Mesendoderm (in vitro differentiated cells): ENCODE measurements at regions not wholly inside any gene's neighbourhood (a gene's known extent, or its start where the extent isn't known, plus 50 kb on each side); places are given as distances from the start of the nearest gene placed in this dataset.
"Not testable (repeated sequence)": the region's sequence is repeated elsewhere in the genome, so short reads cannot be mapped to it uniquely, and the experiment has no call there.

Source experiments
- DNase-seq: peaks from one replicate; pipeline ENCODE4 v3.0.0; 2013
- H2AK5ac ChIP-seq: 2 replicates; pipeline ENCODE4 v1.6.1; 2013; ENCODE audit warnings: low read length, inconsistent platforms
- H2BK120ac ChIP-seq: 2 replicates; pipeline ENCODE4 v1.6.1; 2013; ENCODE audit warnings: low read depth, mild to moderate bottlenecking, low read length, moderate library complexity, mixed read lengths
- H2BK15ac ChIP-seq: replicated peaks from 2 replicates; pipeline ENCODE4 v1.6.1; 2013; ENCODE audit warnings: low read depth, mild to moderate bottlenecking, moderate library complexity
- H2BK5ac ChIP-seq: 2 replicates; pipeline ENCODE4 v1.6.1; 2013; ENCODE audit warnings: low read length, inconsistent platforms
- H3K18ac ChIP-seq: 2 replicates; pipeline ENCODE4 v1.6.1; 2013; ENCODE audit warnings: mild to moderate bottlenecking, low read length, mixed read lengths
- H3K23ac ChIP-seq: one replicate; pipeline ENCODE4 v1.6.1; 2013; ENCODE audit warnings: low read length
- H3K27ac ChIP-seq: 2 replicates; pipeline ENCODE4 v1.5.1; 2013; ENCODE audit warnings: low read depth, mild to moderate bottlenecking, inconsistent platforms, low read length, moderate library complexity
- H3K27me3 ChIP-seq: 2 replicates; pipeline ENCODE4 v1.6.1; 2013; ENCODE audit warnings: low read length, control low read depth, mild to moderate bottlenecking, inconsistent platforms; ENCODE audit not compliant: insufficient read depth, poor library complexity
- H3K36me3 ChIP-seq: 2 replicates; pipeline ENCODE4 v1.6.1; 2013; ENCODE audit warnings: low read length, inconsistent platforms; ENCODE audit not compliant: control insufficient read depth, insufficient read depth
- H3K4ac ChIP-seq: one replicate; pipeline ENCODE4 v1.6.1; 2013; ENCODE audit warnings: low read depth, mild to moderate bottlenecking, low read length, moderate library complexity
- H3K4me1 ChIP-seq: 2 replicates; pipeline ENCODE4 v1.6.1; 2013; ENCODE audit warnings: low read depth, low read length, inconsistent platforms; ENCODE audit not compliant: control insufficient read depth
- H3K4me2 ChIP-seq: 2 replicates; pipeline ENCODE4 v1.6.1; 2013; ENCODE audit warnings: low read length
- H3K4me3 ChIP-seq: 2 replicates; pipeline ENCODE4 v1.5.1; 2013; ENCODE audit warnings: mild to moderate bottlenecking, low read length
- H3K56ac ChIP-seq: one replicate; pipeline ENCODE4 v1.6.1; 2013; ENCODE audit warnings: low read length
- H3K79me1 ChIP-seq: 2 replicates; pipeline ENCODE4 v1.6.1; 2013; ENCODE audit warnings: low read length, inconsistent platforms
- H3K79me2 ChIP-seq: 2 replicates; pipeline ENCODE4 v1.6.1; 2013; ENCODE audit warnings: mild to moderate bottlenecking, low read length; ENCODE audit not compliant: control insufficient read depth, insufficient read depth
- H3K9ac ChIP-seq: 2 replicates; pipeline ENCODE4 v1.6.1; 2013; ENCODE audit warnings: low read length, inconsistent platforms
- H4K5ac ChIP-seq: one replicate; pipeline ENCODE4 v1.6.1; 2013; ENCODE audit warnings: low read length
- H4K8ac ChIP-seq: one replicate; pipeline ENCODE4 v1.6.1; 2013; ENCODE audit warnings: low read depth, mild to moderate bottlenecking, control low read depth, low read length, moderate library complexity
- WGBS: extraction: QIAGEN DNeasy Blood & Tissue Kit; methylation state at CpG from one replicate; pipeline ENCODE4 v1.1.7; 2013; ENCODE audit warnings: low lambda C conversion rate, missing lambda C conversion rate; ENCODE audit not compliant: insufficient coverage; ENCODE audit errors: extremely low coverage; 5-methylcytosine and 5-hydroxymethylcytosine counted together

DNA sequence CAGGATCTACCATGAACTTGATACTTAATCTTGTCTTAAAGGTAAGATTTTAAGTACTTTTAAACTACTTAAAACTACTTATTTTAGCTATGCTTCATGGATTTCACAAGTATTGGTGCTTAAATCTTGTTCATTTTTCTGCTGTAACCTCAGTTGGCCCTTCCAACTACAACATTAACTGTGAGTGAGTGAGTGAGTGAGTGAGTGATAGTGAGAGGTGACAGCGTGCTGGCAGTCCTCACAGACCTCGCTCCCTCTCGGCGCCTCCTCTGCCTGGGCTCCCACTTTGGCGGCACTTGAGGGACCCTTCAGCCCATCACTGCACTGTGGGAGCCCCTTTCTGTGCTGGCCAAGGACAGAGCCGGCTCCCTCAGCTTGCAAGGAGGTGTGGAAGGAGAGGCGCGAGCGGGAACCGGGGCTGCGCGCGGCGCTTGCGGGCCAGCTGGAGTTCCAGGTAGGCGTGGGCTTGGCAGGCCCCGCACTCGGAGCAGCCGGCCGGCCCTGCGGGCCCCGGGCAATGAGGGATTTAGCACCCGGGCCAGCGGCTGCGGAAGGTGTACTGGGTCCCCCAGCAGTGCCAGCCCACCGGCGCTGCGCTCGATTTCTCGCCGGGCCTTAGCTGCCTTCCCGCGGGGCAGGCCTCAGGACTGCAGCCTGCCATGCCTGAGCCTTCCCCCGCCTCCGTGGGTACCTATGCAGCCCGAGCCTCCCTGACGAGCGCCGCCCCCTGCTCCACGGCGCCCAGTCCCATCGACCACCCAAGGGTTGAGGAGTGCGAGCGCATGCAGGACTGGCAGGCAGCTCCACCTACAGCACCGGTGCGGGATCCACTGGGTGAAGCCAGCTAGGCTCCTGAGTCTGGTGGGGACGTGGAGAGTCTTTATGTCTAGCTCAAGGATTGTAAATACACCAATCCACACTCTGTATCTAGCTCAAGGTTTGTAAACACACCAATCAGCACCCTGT is 1558.6 kb upstream of the SEL1L start:
- no CpG with 5 or more reads among the region's 47 CpGs for WGBS
- not testable (repeated sequence) for H3K23ac ChIP-seq, H3K18ac ChIP-seq, H3K9ac ChIP-seq, H3K4ac ChIP-seq, H3K56ac ChIP-seq, H3K79me2 ChIP-seq, H3K4me3 ChIP-seq, H2BK5ac ChIP-seq, H4K8ac ChIP-seq, H2BK120ac ChIP-seq, H3K36me3 ChIP-seq, H3K79me1 ChIP-seq, H2BK15ac ChIP-seq, H3K27ac ChIP-seq, H3K27me3 ChIP-seq, H4K5ac ChIP-seq, H3K4me1 ChIP-seq, DNase-seq, H2AK5ac ChIP-seq, H3K4me2 ChIP-seq

GRCh38 chr14:83096092-83096491 is 1562.4 kb upstream of the SEL1L start:
- Histone ChIP-seq H3K79me2 (no peaks in the 10 kb centered on the region), H3K4me1 (no peaks in the 10 kb centered on the region)

DNA sequence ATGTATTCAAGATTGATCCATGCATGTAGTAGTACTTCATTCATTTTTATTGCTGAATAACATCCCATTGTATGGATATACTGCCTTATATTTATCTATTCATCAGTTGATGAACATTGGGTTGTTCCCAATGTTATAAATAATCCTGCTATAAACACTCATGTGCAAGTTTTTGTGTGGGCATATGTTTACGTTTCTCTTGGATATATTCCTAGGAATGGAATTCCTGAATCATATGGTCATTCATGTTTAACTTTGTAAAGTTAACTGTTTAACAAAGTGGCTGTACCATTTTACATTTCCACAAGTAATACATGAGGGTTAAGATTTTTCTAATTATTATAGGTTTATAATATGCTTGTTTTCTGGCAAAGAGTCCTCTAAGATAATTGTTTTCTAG is 1568.2 kb upstream of the SEL1L start:
- no peak for DNase-seq

More at GRCh38 chr14:83096092-83096491, 1562.4 kb upstream of the SEL1L start:
- Histone ChIP-seq H3K27me3 (no peaks in the 10 kb centered on the region), H3K79me1 (no peaks in the 10 kb centered on the region), H3K4me3 (no peak overlapping the region), H3K23ac (no peak overlapping the region), H4K5ac (no peak overlapping the region), H2BK120ac (no peak overlapping the region), H4K8ac (no peak overlapping the region), H3K4me2 (no peak overlapping the region), H3K36me3 (no peaks in the 10 kb centered on the region), H3K27ac (no peak overlapping the region), H2BK5ac (no peak overlapping the region), H2AK5ac (no peak overlapping the region), H3K4ac (no peak overlapping the region), H3K18ac (no peak overlapping the region), H2BK15ac (no peak overlapping the region), H3K56ac (no peak overlapping the region), H3K9ac (no peak overlapping the region)
- no CpG with 5 or more reads among the region's 1 CpG for WGBS
- no peak for DNase-seq

DNA sequence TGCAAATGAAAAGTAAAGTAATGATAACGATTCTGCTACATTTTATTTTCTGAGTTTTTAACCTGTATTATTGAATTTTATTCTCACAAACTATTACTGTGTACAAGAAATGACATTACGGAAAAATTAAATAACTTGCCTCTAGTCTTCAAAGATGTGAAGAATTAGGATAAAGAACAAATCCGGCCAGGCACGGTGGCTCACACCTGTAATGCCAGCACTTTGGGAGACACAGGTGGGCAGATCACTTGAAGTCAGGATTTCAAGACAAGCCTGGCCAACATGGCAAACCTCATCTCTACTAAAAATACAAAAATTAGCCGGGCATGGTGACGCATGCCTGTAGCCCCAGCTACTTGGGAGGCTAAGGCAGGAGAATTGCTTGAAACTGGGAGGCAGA is 1584.4 kb upstream of the SEL1L start:
- no peak overlapping the region for H2BK5ac ChIP-seq
- no peaks in the 10 kb centered on the region for H3K4me1 ChIP-seq
- H3K79me2 ChIP-seq = no peaks in the 10 kb centered on the region
- H3K23ac ChIP-seq = no peak overlapping the region
- H3K9ac ChIP-seq = no peak overlapping the region
- no peak overlapping the region for H4K8ac ChIP-seq
- no peak overlapping the region for H3K4me2 ChIP-seq
- H3K27me3 ChIP-seq = no peaks in the 10 kb centered on the region
- no peak overlapping the region for H2AK5ac ChIP-seq
- H3K18ac ChIP-seq = no peak overlapping the region
- no peak for DNase-seq
- no CpG with 5 or more reads among the region's 6 CpGs for WGBS
- no peaks in the 10 kb centered on the region for H3K79me1 ChIP-seq
- H3K56ac ChIP-seq = no peak overlapping the region
- no peak overlapping the region for H3K4me3 ChIP-seq
- no peak overlapping the region for H4K5ac ChIP-seq
- no peak overlapping the region for H2BK120ac ChIP-seq
- no peak overlapping the region for H2BK15ac ChIP-seq
- H3K4ac ChIP-seq = no peak overlapping the region
- H3K36me3 ChIP-seq = no peaks in the 10 kb centered on the region
- no peak overlapping the region for H3K27ac ChIP-seq

More for the DNA sequence above, 1568.2 kb upstream of the SEL1L start:
- Histone ChIP-seq H2BK120ac (no peak overlapping the region), H3K4me1 (no peaks in the 10 kb centered on the region), H3K79me2 (no peaks in the 10 kb centered on the region), H3K18ac (no peak overlapping the region), H4K8ac (no peak overlapping the region), H3K79me1 (no peaks in the 10 kb centered on the region), H4K5ac (no peak overlapping the region), H3K27ac (no peak overlapping the region), H3K23ac (no peak overlapping the region), H3K56ac (no peak overlapping the region), H3K9ac (no peak overlapping the region), H2BK15ac (no peak overlapping the region), H2BK5ac (no peak overlapping the region), H3K4ac (no peak overlapping the region), H3K4me2 (no peak overlapping the region), H3K27me3 (no peaks in the 10 kb centered on the region), H2AK5ac (no peak overlapping the region), H3K4me3 (no peak overlapping the region), H3K36me3 (no peaks in the 10 kb centered on the region)
- WGBS = no CpG with 5 or more reads among the region's 1 CpG

DNA sequence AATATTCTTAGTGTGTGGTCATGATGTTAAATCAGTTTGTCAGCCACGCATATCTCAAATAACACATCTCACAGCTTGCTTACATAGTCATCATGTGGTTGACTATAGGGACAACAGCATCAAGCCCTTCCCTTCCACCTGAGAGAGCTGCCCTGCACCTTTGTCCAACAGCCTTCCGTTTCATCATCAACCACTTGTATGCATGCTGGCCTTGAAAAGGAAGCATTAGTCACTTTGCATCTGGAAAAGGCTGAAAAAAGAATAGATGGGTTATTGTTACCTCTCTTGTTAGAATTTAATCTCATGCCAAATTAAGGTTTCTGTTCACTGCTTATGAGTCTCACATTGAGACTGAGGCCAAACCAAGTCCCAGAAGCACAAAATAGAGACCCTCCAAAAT is 1586.5 kb upstream of the SEL1L start:
- no peak overlapping the region for H3K4me2 ChIP-seq
- no peak overlapping the region for H3K56ac ChIP-seq
- no peak overlapping the region for H3K4me3 ChIP-seq
- H3K79me1 ChIP-seq = no peaks in the 10 kb centered on the region
- no peak overlapping the region for H2BK15ac ChIP-seq
- no peak for DNase-seq
- no peaks in the 10 kb centered on the region for H3K36me3 ChIP-seq
- no peak overlapping the region for H3K18ac ChIP-seq
- H4K8ac ChIP-seq = no peak overlapping the region
- H3K27me3 ChIP-seq = no peaks in the 10 kb centered on the region
- H2AK5ac ChIP-seq = no peak overlapping the region
- no CpG with 5 or more reads among the region's 2 CpGs for WGBS
- H3K79me2 ChIP-seq = no peaks in the 10 kb centered on the region
- no peak overlapping the region for H4K5ac ChIP-seq
- H3K4me1 ChIP-seq = no peaks in the 10 kb centered on the region
- H3K23ac ChIP-seq = no peak overlapping the region
- H2BK120ac ChIP-seq = no peak overlapping the region
- no peak overlapping the region for H3K4ac ChIP-seq
- H3K27ac ChIP-seq = no peak overlapping the region
- H3K9ac ChIP-seq = no peak overlapping the region
- no peak overlapping the region for H2BK5ac ChIP-seq
